CD4-positive, alpha-beta T cell treated with Interleukin-6 at 100 ng/mL for 8 hours (primary cell): ENCODE measurements at regions not wholly inside any gene's neighbourhood (a gene's known extent, or its start where the extent isn't known, plus 50 kb on each side); places are given as distances from the start of the nearest gene placed in this dataset.
"Not testable (repeated sequence)": the region's sequence is repeated elsewhere in the genome, so short reads cannot be mapped to it uniquely, and the experiment has no call there.

ENCODE experiments used
- DNase-seq: peaks from one replicate; pipeline ENCODE4 v3.0.0-alpha.2; 2020; ENCODE audit warnings: mixed read lengths, low spot score

DNA sequence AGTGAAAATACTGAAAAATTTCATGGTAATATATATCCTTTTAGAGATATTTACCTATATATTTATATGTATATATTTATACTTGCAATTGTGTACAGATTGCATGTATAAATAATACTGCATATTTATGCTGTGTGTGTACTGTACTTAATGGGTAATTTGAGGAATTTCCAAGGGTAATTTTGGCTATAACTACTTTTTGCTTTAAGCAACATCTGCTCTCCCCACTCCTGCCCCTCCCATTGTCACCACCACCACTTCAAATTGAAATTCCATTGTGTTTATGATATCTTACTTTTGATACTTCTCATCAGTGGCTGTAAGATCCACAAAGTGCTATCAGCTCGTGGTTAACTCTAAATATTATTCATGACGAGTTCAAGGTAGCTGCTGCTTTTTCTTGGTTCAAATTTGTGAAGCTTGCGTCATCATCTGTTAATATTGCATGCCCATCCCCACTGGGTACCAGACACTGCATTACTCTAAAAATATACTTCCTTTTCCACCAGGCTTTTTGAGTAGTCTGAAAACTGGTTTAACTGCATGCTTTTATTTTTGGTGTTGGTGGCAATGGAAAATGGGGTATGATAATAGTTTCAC, 91.7 kb upstream of the MITF start:
- no peak for DNase-seq

DNA sequence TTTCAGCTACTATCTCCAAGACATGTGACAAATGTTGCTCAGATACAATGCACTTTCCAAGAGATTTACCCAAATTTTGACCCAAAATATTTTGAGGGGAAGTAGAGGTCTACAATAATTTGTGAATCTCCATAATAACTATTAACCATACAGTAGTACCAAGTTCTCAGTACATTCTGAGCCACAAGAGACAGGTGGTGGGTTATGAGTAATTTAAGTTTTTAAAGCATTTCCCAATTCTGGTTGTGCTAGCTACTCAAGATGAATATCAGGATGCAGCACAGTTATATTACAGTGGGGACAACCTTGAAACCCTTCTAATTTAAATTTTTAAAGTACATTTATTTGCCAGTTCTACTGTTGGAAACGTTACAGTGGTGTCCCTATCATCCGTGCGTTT, 92.2 kb upstream of the MITF start:
- DNase-seq: no peak

DNA sequence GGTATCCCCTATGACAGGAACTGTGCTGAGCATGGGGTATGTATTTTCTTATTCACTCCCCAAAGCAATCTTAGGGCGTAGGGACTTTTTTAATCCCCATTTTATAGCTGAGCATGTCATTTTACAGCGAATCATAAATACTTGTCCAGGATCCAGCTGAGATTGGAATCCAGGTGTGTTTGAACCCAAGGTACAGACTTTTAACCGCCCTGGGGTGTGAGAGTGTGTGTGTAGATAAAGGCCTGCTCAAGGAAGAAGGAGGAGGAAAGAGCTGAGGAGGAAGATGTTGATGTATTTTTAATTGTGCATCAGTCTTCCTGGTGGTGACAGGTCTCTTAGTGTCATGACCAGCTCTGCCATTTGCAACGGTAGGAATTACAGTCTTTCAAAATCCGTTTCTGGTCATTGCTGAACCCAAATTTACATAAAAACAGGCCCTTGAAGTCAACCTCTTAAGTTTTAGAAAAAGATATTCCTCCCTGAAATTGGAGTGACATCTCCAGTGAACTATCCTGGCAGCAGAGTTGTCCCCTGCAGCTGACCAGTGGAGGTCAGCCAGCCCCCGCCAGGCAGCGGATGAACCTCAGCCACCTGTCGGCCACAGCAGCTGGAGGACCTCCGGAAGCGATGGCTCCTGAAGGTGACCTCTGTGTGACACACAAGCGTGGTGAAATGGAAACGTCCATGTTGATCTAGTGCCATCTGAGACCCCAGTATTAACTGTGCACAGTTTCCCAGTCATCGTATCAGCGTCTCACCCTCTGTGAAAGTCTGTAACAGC, 92.8 kb upstream of the MITF start:
- no peak for DNase-seq

DNA sequence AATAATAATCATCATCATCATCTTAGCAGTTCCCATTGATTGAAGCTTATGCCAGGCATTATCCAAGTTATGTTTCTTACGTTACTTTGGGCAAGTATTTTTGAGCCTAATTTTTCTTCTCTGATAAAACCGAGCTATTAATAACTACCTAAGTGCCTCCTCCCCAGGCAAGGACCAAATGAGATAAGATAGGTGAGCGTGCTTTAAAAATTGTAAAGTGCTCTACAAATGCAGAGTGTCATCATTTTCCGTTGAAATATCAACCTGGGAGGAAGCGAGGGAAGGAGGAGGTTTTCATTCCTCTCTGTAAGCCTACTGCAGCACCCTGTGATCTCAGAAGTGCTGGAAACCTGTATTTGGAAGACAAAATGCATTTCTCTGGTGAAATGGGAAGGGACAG, 96.7 kb upstream of the MITF start:
- no peak for DNase-seq

DNA sequence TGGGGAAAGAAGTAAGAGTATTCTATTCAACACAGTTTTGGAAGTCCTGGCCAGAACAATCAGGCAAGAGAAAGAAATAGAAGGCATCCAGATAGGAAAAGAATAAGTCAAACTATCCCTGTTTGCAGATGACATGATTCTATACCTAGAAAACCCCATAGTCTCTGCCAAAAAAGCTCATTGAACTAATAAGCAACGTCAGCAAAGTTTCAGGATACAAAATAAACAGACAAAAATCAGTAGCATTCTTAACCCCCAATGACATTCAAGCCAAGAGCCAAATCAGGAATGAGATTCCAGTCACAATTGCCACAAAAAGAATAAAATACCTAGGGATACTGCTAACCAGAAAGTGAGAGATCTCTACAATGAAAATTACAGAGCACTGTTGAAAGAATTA, 99.4 kb upstream of the MITF start:
- no peak for DNase-seq

DNA sequence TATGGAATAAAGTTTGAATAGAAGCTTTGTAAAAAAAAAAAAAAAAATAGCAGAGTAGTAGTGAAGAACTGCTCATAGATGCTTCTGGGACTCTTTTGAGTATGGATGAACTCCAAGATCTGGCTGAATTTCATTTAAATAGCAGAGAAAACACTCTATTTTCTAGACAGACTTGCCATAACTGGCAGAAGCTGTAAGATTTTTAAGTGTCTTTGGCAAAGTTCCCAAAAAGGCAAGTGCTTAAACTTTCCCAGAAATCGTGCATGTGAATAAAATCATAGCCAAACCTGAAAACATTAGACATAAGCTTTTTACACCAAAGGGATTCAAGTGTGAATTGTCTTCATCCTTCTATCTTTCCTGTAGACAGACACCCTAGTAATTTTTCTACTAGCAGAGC, 110.3 kb upstream of the MITF start:
- DNase-seq: no peak

DNA sequence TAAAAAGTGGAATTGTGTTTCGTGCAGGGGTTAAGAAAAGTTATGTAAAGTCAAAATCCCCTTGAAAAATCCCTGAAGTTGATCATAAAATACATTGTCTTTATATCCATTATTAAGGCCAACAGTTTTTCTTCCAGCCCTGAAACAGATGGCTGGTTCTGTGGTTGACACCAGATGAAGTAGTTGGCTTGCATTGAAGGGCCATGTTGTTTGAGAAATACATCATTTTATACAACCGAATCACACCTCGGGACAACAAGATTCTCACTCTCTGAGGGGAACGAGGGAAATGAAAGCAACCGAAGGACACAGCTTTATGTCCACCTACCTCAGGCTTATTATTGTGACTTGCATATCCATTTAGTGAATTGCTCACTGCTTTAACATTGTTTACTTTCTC, 126.0 kb upstream of the MITF start:
- no peak for DNase-seq

DNA sequence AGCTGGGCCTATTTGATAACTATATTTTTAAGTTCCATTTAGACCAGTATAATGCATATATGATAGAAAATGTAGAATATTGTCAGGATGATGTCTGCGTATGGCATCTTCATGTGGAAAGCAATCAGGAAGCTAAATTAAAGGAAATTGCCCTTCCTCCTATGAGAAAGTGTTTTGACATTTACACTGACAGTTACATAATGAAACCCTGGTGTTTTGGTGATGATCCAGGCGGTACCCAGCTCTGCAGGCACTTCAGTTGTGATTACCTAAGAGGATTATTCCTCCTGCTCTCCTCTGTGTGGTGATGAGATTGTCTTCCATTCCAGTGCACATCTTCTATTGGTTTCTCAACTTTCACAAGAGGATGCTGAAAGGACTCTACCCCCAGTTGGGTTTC, 126.5 kb upstream of the MITF start:
- DNase-seq: no peak

DNA sequence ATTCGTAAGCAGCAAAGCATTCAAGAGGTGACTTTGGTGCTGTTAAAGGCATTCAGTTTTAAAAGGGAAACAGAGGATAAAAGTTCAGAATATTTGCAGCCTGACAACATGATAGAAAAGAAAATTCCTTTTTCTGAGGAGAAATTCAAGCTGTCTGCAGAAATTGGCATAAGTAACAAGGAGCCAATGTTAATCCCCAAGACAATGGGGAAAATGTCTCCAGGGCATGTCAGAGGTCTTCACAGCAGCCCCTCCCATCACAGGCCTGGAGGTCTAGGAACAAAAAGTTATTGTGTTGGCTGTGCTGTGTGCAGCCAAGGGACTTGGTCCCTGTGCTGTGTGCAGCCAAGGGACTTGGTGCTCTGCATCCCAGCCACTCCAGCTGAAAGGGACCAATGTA, 129.7 kb upstream of the MITF start:
- DNase-seq: not testable (repeated sequence)

DNA sequence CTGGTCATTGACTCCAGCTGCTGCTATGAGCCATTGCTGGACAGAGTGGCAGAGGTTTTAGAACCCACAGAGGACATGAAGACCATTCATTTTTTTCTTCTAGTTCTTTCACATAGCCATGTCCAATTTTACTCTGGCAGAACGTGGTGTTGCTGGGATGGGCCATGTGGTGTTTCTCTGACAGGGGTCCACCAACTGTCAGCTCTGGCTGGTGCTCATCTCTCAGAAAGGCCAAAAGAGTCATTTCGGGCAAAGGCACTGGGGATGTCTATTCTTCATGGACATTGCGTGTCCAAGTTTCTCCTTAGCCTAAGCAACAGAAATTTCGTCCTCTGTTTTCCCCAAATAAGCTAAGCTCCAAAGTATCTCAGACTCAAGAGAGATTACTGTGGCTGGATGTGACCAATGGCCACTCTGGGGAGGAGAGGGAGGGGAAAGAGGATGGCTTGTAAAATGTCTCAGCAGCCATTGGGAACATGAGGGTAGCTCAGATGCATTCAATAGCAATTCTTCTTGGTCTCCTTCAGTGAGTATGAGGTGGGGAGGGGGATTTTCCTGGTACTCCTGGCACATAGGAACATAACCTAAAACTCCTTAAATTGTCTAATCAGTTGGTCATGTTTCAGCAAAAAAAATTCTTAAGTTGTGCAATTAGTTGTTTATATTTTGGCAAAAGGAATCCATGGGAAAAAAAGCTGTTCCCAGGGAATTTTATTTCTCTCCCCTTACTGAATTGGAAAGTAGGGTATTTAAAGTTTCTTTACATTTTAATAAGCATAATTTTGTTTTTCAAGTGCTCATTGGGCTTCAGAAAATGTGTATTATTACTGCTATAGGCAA, 131.6 kb upstream of the MITF start:
- DNase-seq: no peak

DNA sequence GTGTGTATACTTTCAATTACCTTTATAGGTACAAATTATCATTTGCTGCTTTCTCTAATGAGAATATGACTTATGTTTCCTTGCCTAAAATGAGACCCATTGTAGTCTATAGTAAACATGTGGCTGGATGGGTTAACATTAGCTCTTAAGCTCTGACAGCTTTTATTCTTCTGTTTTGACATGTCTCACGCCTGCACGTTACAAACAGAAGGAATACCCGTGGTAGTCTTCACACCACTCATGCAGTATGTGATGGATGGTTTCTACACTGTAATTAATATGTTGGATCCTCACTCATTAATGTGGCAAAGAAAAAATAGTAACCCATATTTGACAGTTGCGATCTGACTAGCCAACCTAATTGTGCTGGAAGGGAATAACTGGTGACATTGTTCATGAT, 133.4 kb upstream of the MITF start:
- no peak for DNase-seq

DNA sequence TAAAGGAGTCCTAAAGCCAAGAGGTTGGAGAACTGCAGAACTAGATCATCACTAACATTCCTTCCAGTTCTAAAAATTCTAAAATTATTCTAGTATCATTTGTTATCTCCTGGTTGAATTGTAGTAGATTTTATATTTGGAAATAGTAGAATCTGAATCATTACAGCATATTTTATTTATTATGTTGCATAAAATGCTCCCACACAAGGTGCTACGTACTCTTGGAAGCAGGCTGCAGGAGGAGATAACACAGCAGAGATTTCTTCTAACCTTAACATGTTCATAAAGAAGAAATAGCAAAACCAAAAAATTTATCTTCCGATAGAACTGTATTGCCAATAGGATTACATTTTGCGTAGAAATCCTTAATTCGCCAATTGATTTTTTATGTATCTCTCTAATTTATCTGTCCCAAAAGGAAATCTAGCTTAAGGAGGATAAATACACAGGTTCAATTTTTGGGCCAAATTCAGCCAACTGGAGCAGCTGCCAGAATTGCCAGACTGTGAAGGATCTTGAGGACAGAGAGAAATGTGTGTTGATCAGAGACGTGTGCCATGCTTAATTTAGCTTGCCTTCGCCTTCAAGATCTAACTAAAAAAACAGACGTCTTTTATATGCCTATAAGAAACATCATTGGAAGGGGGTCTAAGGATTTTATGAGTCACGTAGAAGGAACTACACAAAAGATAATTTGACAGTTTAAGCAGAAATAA, 134.4 kb upstream of the MITF start:
- no peak for DNase-seq

DNA sequence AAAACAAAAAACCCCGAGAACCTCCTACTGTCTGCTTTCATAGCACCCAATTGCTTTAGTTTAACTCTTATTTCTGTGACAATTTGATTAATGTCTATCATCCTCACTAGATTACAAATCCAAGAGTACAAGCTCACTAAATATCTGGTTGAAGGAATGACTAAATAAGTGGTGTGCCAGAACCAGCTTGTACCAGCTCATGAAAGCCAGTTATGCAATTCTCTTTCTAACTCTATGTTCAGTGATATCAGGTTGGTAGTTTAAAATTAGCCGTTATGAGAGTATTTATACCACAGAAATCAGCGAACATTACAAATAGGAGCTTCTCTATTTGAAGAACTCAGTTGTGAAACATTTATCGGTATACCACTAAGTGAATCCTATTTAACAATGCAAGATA, 137.2 kb upstream of the MITF start:
- no peak for DNase-seq

DNA sequence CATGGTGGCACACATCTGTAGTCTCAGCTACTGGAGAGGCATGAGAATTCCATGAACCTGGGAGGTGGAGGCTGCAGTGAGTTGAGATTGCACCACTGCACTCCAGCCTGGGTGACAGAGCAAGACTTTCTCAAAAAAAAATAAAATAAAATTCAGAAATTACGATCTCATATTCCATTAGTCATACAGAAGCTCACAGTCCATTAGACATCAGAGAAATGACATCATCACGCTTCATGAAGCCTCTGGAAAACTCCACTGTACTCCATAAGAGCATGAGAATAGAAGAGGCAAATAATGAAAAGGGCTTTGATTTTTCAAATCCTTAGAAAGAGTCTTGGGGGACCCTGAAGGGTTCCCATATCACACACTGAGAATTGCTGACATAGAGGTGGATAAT, 145.0 kb upstream of the MITF start:
- DNase-seq: no peak

DNA sequence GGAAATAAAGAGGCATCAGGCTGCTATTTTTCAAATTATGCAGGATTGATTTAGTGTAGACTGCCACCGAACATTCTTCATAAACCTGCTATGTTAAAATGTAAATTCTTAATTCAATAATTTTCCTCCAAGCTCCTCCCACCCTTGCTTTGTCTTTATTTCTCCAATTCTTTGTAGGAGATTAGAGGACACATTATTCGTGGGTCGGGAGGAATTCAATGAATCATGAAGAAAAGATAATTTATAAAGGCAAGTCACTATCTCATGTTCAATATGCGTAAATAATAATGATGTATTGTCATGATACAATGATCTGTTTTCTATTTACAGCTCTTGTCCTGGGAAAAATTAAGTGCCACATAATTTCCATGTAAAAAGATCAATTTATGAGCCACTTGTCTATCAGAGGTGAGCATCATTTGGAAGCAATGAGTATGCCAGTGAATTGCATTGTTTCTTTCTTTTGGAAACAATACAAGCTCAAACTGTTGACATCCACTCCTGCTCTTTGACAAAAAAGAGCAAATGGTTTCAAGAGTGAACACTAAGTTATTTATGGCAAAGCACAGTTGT, 148.0 kb upstream of the MITF start:
- no peak for DNase-seq

DNA sequence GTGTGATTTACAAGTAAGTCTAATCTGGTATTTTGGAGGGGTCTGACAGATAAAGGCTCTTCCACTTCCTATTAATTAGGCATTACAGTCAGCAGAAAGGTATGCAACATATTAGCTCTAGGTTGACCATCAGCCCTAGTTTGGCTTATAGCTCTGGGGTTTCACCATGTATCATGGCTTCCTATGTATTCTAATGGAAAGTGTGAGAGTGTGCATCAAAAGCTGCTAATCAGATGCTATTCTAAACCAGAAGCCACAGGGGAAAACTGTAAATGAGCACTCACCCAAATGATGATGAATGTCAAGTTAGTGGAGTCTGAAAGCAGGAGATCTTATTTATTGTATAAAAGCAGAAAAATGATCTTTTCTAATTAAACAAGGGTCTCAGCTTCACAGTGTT, 149.2 kb upstream of the MITF start:
- DNase-seq: no peak

DNA sequence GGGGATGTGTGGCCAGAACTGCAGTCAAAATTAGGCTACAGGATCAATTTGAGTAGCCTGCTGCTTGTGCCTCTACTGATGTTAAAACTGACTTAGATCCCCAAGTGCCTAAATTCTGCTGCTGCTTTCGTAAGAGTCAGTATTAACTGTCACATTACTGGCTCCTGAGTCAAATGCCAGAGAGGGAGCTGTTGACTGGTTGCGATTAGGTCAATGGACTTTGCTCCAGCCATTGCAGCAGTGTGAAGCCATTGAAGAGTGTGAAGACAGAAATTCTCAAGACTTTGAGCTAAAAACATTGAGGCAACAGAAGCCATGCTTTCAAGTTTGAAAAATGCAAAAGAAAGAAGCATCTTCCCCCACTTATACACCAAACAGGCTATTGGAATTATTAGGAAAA, 151.1 kb upstream of the MITF start:
- no peak for DNase-seq

DNA sequence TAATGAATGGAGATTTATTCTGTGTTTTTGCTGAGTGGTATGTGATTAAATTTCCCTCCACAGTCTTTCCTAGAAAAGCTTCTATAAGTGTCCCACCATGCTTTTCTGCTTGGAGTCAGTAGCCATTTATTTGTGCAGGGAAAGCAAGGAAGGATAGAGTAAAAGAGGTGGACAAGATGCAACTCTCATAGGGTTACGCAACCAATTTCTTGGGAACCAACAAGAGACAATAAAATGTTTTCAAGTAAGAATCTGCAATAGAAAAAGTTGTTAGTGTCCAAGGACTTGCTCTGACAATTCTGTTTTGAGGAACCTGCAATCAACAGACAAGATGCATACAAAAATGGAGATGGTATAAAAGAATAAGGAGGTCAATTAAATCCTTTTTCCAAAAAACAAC, 153.8 kb upstream of the MITF start:
- no peak for DNase-seq

DNA sequence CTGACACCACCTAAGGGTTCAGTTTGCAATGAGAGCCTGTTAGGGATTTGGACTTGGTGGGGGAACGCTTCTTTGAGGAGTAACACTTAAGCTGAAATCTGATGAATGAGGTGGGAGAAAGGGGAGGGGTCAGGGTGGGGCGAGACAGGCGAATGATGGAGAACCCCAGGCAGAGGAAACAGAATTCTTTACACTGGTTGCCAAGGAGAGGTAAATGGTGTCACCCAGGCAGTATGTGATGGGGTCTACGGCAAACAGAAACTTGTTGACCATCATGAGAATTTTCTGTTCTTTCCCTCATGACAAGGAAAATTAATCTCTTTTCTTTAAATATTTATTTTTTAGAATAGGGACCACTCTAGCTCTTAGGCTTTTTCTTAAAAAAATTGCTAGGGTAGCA, 157.2 kb upstream of the MITF start:
- DNase-seq: no peak

DNA sequence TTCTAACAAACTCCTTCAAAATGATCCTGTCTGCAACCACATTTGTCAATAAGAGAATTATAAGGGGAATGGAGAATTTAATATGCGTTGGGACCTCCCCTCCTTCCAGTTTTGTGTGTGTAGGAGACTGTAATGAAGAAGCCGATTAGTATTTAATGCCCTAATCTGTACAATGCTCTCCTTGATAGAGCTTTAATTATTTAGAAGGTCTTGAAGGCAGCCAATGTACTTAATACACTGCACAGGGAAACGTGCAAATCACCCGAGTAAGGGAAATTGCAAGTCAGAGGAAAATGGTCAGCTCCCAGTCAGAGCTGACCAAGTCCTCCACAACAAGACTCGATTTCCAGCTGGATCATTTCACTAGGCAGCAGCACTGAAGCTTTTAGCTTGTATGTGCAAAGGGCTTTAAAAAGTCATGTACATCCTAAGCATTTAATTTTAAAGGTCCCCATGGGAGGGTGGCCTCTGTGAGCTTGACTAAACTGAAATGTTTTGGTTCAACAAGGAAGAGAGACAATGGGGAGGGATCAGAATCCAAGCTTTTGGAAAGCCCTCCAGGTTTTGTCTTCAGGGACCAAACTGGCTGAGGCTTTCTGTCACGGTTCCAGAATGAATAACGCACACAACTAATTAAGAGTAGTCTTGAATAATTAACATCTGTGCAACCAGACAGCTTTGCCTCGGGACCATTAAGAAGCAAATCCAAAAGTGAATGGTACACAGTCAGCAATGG, 159.8 kb upstream of the MITF start:
- no peak for DNase-seq

DNA sequence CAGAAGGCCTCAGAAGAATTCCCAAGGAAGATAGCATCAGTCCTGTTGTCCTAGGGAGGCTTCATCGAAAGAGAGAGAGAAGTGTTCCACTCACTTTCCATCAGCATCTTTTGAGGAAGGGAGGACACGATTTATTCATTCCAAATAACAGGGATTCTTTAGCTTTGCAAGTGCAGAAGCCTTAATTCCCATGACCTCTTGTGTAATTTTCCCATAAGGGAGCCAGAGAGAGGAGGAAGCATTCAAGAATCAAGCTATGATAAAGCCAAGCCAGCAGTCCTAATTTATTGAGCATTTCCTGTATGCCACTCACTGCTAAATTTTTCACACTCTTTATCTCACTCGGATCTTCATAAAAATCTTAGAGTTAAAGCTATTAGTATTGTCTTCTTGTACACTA, 169.7 kb upstream of the MITF start:
- no peak for DNase-seq

DNA sequence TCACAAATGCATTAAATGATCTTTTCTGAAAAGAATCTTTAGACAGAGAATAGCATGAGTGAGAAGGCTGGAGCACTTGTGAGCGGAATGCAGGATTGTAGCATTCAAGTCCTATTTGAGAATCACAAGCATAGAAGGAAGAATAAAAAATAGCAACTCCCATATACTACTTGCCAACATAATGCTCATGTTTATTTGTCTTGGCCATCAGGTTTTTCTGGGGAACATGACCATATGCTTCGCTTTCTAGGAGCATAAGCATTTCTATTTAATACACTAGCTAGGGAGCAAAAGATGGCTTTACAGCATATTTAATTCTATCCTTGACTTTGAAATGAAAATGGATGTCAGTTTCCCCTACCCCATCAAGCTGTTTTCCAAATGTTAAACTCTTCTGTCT, 170.3 kb upstream of the MITF start:
- DNase-seq: no peak
